Suprapubic skin (tissue), 3 donors: ENCODE measurements at regions not wholly inside any gene's neighbourhood (a gene's known extent, or its start where the extent isn't known, plus 50 kb on each side); places are given as distances from the start of the nearest gene placed in this dataset.

Source experiments
- CTCF ChIP-seq, 2 donors: fragments of 200-600 bp in 1 of 2; fragments of 450-650 bp in 1 of 2; sonication (generic) in 1 of 2; IDR thresholded peaks; one replicate each; pipeline ENCODE4 v1.5.1; 2016 to 2019; ENCODE audit warnings: antibody characterized with exemption in 2 of 2, mild to moderate bottlenecking in 1 of 2, moderate library complexity in 1 of 2
- POLR2AphosphoS5 ChIP-seq, 3 donors: sonication (generic); formaldehyde crosslinking; IDR thresholded peaks; one replicate each; pipeline ENCODE4 v1.6.1; 2017; ENCODE audit warnings: antibody characterized with exemption in 3 of 3

DNA sequence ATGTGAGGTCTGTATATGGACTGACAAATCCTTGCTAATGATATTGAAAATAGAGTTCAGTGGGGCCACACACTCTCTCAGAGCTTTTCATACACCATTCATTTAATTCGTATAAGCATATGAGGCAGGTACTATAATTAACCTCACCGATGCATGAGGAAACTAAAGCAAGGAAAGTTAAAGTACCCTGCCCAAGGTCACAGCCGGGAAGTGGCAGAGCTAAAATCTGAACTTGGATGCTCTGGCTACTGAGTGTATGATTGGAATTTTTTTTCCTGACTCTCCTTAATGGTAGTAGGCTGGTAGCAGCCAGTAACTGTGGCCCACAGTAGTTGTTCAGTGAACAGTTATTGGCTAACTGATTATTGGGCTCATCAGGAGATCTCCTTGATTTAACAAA is 135.3 kb downstream of the NUDT12 start:
- no peak for TF ChIP-seq CTCF (IDR thresholded peaks at IDR 0.05)
- TF ChIP-seq POLR2AphosphoS5 (IDR thresholded peaks at IDR 0.05), result no peak
